H9 (cell line): ENCODE measurements at regions not wholly inside any gene's neighbourhood (a gene's known extent, or its start where the extent isn't known, plus 50 kb on each side); places are given as distances from the start of the nearest gene placed in this dataset.

Experiments
- DNase-seq: peaks from one replicate; pipeline ENCODE4 v3.0.0-alpha.2; 2017
- H2AFZ ChIP-seq: one replicate; pipeline ENCODE4 v1.6.1; 2013; ENCODE audit warnings: mild to moderate bottlenecking, low read length, control low read depth, moderate library complexity
- H2AK5ac ChIP-seq: 2 replicates; pipeline ENCODE4 v1.6.1; 2013; ENCODE audit warnings: low read length, control low read depth, mixed read lengths; ENCODE audit not compliant: insufficient read length
- H2BK120ac ChIP-seq: one replicate; pipeline ENCODE4 v1.6.1; 2013; ENCODE audit warnings: low read depth, mild to moderate bottlenecking, low read length, control low read depth, inconsistent platforms; ENCODE audit not compliant: poor library complexity, severe bottlenecking
- H2BK12ac ChIP-seq: 2 replicates; pipeline ENCODE4 v1.6.1; 2013; ENCODE audit warnings: low read length, control low read depth, mixed read lengths, low read depth; ENCODE audit not compliant: insufficient read length
- H2BK15ac ChIP-seq: 2 replicates; pipeline ENCODE4 v1.6.1; 2013; ENCODE audit warnings: low read depth, low read length, control low read depth
- H2BK20ac ChIP-seq: one replicate; pipeline ENCODE4 v1.6.1; 2013; ENCODE audit warnings: low read depth, mild to moderate bottlenecking, low read length, control low read depth, inconsistent platforms; ENCODE audit not compliant: poor library complexity, severe bottlenecking
- H2BK5ac ChIP-seq: 2 replicates; pipeline ENCODE4 v1.6.1; 2013; ENCODE audit warnings: low read length, control low read depth, mixed read lengths; ENCODE audit not compliant: insufficient read length
- H3K14ac ChIP-seq: 2 replicates; pipeline ENCODE4 v1.6.1; 2013; ENCODE audit warnings: low read length, control low read depth; ENCODE audit not compliant: insufficient read depth
- H3K18ac ChIP-seq: 2 replicates; pipeline ENCODE4 v1.6.1; 2013; ENCODE audit warnings: low read depth, mild to moderate bottlenecking, mixed read lengths, low read length, control low read depth; ENCODE audit not compliant: insufficient read length
- H3K23ac ChIP-seq: 2 replicates; pipeline ENCODE4 v1.6.1; 2013; ENCODE audit warnings: low read length, control low read depth, mixed read lengths, low read depth; ENCODE audit not compliant: insufficient read length
- H3K23me2 ChIP-seq: 2 replicates; pipeline ENCODE4 v1.6.1; 2013; ENCODE audit warnings: low read depth, mild to moderate bottlenecking, mixed read lengths, low read length, control low read depth; ENCODE audit not compliant: insufficient read length, poor library complexity, severe bottlenecking
- H3K27ac ChIP-seq: 2 replicates; pipeline ENCODE4 v1.5.1; 2013; ENCODE audit warnings: low read length, control low read depth, mixed read lengths, low read depth; ENCODE audit not compliant: insufficient read length
- H3K27me3 ChIP-seq: 2 replicates; pipeline ENCODE4 v1.6.1; 2013; ENCODE audit warnings: low read length, control low read depth, inconsistent platforms; ENCODE audit not compliant: insufficient read depth
- H3K4ac ChIP-seq: 2 replicates; pipeline ENCODE4 v1.6.1; 2013; ENCODE audit warnings: low read depth, mild to moderate bottlenecking, control low read depth, inconsistent platforms, low read length, moderate library complexity
- H3K4me1 ChIP-seq: 2 replicates; pipeline ENCODE4 v1.6.1; 2013; ENCODE audit warnings: low read length, control low read depth, inconsistent platforms; ENCODE audit not compliant: insufficient read depth
- H3K4me2 ChIP-seq: 2 replicates; pipeline ENCODE4 v1.6.1; 2013; ENCODE audit warnings: low read length, control low read depth, mixed read lengths; ENCODE audit not compliant: insufficient read length, insufficient read depth
- H3K56ac ChIP-seq: 2 replicates; pipeline ENCODE4 v1.6.1; 2013; ENCODE audit warnings: low read depth, mild to moderate bottlenecking, mixed read lengths, low read length, control low read depth; ENCODE audit not compliant: insufficient read length
- H3K79me1 ChIP-seq: 2 replicates; pipeline ENCODE4 v1.6.1; 2013; ENCODE audit warnings: low read depth, mild to moderate bottlenecking, moderate library complexity, low read length, control low read depth, inconsistent platforms; ENCODE audit not compliant: insufficient read depth, poor library complexity, severe bottlenecking
- H3K79me2 ChIP-seq: 2 replicates; pipeline ENCODE4 v1.6.1; 2013; ENCODE audit warnings: low read length, control low read depth, inconsistent platforms; ENCODE audit not compliant: insufficient read depth
- H3K9ac ChIP-seq: 2 replicates; pipeline ENCODE4 v1.6.1; 2013; ENCODE audit warnings: low read length, control low read depth, mixed read lengths; ENCODE audit not compliant: insufficient read length; ENCODE audit errors: extremely low read depth
- H3K9me3 ChIP-seq: one replicate; pipeline ENCODE4 v1.6.1; 2013; ENCODE audit warnings: low read depth, low read length, inconsistent platforms; ENCODE audit not compliant: control insufficient read depth
- H3T11ph ChIP-seq: one replicate; pipeline ENCODE4 v1.6.1; 2013; ENCODE audit warnings: mild to moderate bottlenecking, low read length, control low read depth, inconsistent platforms
- H4K20me1 ChIP-seq: one replicate; pipeline ENCODE4 v1.6.1; 2013; ENCODE audit not compliant: control insufficient read depth, insufficient read length, insufficient read depth
- H4K5ac ChIP-seq: 2 replicates; pipeline ENCODE4 v1.6.1; 2013; ENCODE audit warnings: low read depth, mild to moderate bottlenecking, mixed read lengths, low read length, control low read depth; ENCODE audit not compliant: insufficient read length
- H4K8ac ChIP-seq: replicated peaks from 2 replicates; pipeline ENCODE4 v1.6.1; 2013; ENCODE audit warnings: low read length, control low read depth, mixed read lengths, low read depth; ENCODE audit not compliant: insufficient read length
- H4K91ac ChIP-seq: 2 replicates; pipeline ENCODE4 v1.6.1; 2013; ENCODE audit warnings: low read depth, mild to moderate bottlenecking, moderate library complexity, mixed read lengths, low read length, control low read depth; ENCODE audit not compliant: insufficient read length
- H3K27ac Mint-ChIP-seq, 3 experiments: 2 replicates in 2 of 3; 3 replicates in 1 of 3; pipeline ENCODE4 v1.8.0; 2020 to 2021; ENCODE audit warnings: mixed read lengths in 3 of 3, mild to moderate bottlenecking in 1 of 3, moderate library complexity in 1 of 3
- H3K27me3 Mint-ChIP-seq: 2 replicates; pipeline ENCODE4 v1.8.0; 2021; ENCODE audit warnings: low read depth, mild to moderate bottlenecking, moderate library complexity, mixed read lengths
- H3K36me3 Mint-ChIP-seq, 3 experiments: 2 replicates in 2 of 3; 3 replicates in 1 of 3; pipeline ENCODE4 v1.8.0; 2020 to 2021; ENCODE audit warnings: low read depth in 3 of 3, mixed read lengths in 3 of 3; ENCODE audit not compliant: insufficient read depth in 1 of 3
- H3K4me1 Mint-ChIP-seq, 2 experiments: 2 replicates each; pipeline ENCODE4 v1.8.0; 2020; ENCODE audit warnings: mixed read lengths in 2 of 2
- H3K4me3 Mint-ChIP-seq, 2 experiments: 2 replicates in 1 of 2; 3 replicates in 1 of 2; pipeline ENCODE4 v1.8.0; 2020 to 2021; ENCODE audit warnings: mild to moderate bottlenecking in 2 of 2, mixed read lengths in 2 of 2, moderate library complexity in 1 of 2
- H3K9me3 Mint-ChIP-seq, 2 experiments: 2 replicates in 1 of 2; 3 replicates in 1 of 2; pipeline ENCODE4 v1.8.0; 2020; ENCODE audit warnings: mild to moderate bottlenecking in 2 of 2, mixed read lengths in 2 of 2, moderate library complexity in 1 of 2
- CTCF ChIP-seq: fragments of 200-600 bp; sonication (generic); conservative IDR thresholded peaks from 3 replicates; pipeline ENCODE4 v1.8.0; 2021; ENCODE audit warnings: antibody characterized with exemption, mild to moderate bottlenecking
- WGBS: extraction: QIAGEN DNeasy Blood & Tissue Kit; methylation state at CpG from one replicate; pipeline ENCODE4 v1.1.7; 2013; ENCODE audit warnings: missing lambda C conversion rate, low lambda C conversion rate, mixed read lengths; ENCODE audit not compliant: insufficient read length; ENCODE audit errors: extremely low coverage; 5-methylcytosine and 5-hydroxymethylcytosine counted together

- Mint-ChIP-seq H3K27me3 (no peaks in the 10 kb centered on the region), H3K36me3 (no peaks in the 10 kb centered on the region), H3K4me1 (peaks cover 38 to 48% of the 10 kb centered on the region in 2 experiments), H3K9me3 (no peaks in the 10 kb centered on the region), H3K27ac (no peak overlapping the region), H3K4me3 (no peak overlapping the region)
- no peaks in the 10 kb centered on the region for H3K23me2 ChIP-seq
- H3K9me3 ChIP-seq: no peaks in the 10 kb centered on the region
- DNase-seq: no peak
- WGBS: no CpG with 5 or more reads among the region's 2 CpGs
- peaks cover 22% of the 10 kb centered on the region; the same call in 1 of the 2 replicates for H3K4me1 ChIP-seq
- no peaks in the 10 kb centered on the region for H3K79me2 ChIP-seq
- no peak overlapping the region for H3K56ac ChIP-seq
- no peak overlapping the region; the same call in 1 of the 2 replicates for H3K14ac ChIP-seq
- no peak overlapping the region for H2BK15ac ChIP-seq
- H3K27ac ChIP-seq: peak overlapping the region; percentile 45
- no peak overlapping the region for H4K5ac ChIP-seq
- H3T11ph ChIP-seq: no peak overlapping the region
- H3K23ac ChIP-seq: no peak overlapping the region
- TF ChIP-seq CTCF: no peak
- no peak overlapping the region for H3K9ac ChIP-seq
- no peak overlapping the region for H3K4ac ChIP-seq
- H2BK12ac ChIP-seq: no peak overlapping the region
- H2BK20ac ChIP-seq: no peak overlapping the region
- no peak overlapping the region for H2AFZ ChIP-seq
- H4K8ac ChIP-seq: no peak overlapping the region
- no peaks in the 10 kb centered on the region for H3K27me3 ChIP-seq
- H2BK120ac ChIP-seq: no peak overlapping the region
- no peak overlapping the region for H4K91ac ChIP-seq
- no peaks in the 10 kb centered on the region for H3K79me1 ChIP-seq
- no peak overlapping the region for H3K18ac ChIP-seq
- no peak overlapping the region for H2AK5ac ChIP-seq
- no peaks in the 10 kb centered on the region for H4K20me1 ChIP-seq
- peak overlapping the region; percentile 16 for H3K4me2 ChIP-seq
- H2BK5ac ChIP-seq: no peak overlapping the region
These were observed 1311.9 kb upstream of the NRXN1 start for GRCh38 chr2:52343706-52344266.
